NT2/D1 (cell line): ENCODE measurements at regions not wholly inside any gene's neighbourhood (a gene's known extent, or its start where the extent isn't known, plus 50 kb on each side); places are given as distances from the start of the nearest gene placed in this dataset.
"Not testable (repeated sequence)": the region's sequence is repeated elsewhere in the genome, so short reads cannot be mapped to it uniquely, and the experiment has no call there.

ENCODE experiments used
- DNase-seq: peaks from one replicate; pipeline ENCODE4 v3.0.0-alpha.2; 2011; ENCODE audit warnings: low read depth, low spot score
- H3K27me3 ChIP-seq: 2 replicates; pipeline ENCODE4 v1.6.0; 2011; ENCODE audit warnings: mild to moderate bottlenecking; ENCODE audit not compliant: insufficient read length, insufficient read depth
- H3K36me3 ChIP-seq: 2 replicates; pipeline ENCODE4 v1.6.1; 2011; ENCODE audit warnings: mild to moderate bottlenecking, low read length, mixed read lengths; ENCODE audit not compliant: insufficient read depth, insufficient read length
- H3K4me1 ChIP-seq: 2 replicates; pipeline ENCODE4 v1.5.1; 2011; ENCODE audit not compliant: insufficient read depth, insufficient read length
- H3K4me3 ChIP-seq: 2 replicates; pipeline ENCODE4 v1.5.1; 2011; ENCODE audit warnings: low read depth; ENCODE audit not compliant: insufficient read length
- H3K9ac ChIP-seq: 2 replicates; pipeline ENCODE4 v1.6.0; 2011; ENCODE audit warnings: low read depth; ENCODE audit not compliant: insufficient read length
- H3K9me3 ChIP-seq: 2 replicates; pipeline ENCODE4 v1.5.1; 2011; ENCODE audit warnings: mild to moderate bottlenecking, low read length; ENCODE audit not compliant: insufficient read depth
- SUZ12 ChIP-seq: IDR thresholded peaks from 2 replicates; pipeline ENCODE4 v1.6.1; 2011; ENCODE audit not compliant: insufficient read length, insufficient read depth; ENCODE audit errors: extremely low read depth
- YY1 ChIP-seq: IDR thresholded peaks from 2 replicates; pipeline ENCODE4 v1.6.1; 2011; ENCODE audit not compliant: insufficient read length, insufficient read depth
- ZNF274 ChIP-seq: IDR thresholded peaks from 2 replicates; pipeline ENCODE4 v1.6.1; 2011; ENCODE audit warnings: mild to moderate bottlenecking, low read depth, low read length

GRCh38 chr3:168933614-168934013 is 729.9 kb downstream of the MECOM start:
- Histone ChIP-seq H3K9ac (no peak overlapping the region), H3K4me3 (no peak overlapping the region), H3K9me3 (peaks cover 43% of the 10 kb centered on the region), H3K36me3 (no peaks in the 10 kb centered on the region), H3K4me1 (peaks cover 4% of the 10 kb centered on the region), H3K27me3 (no peaks in the 10 kb centered on the region)
- DNase-seq = no peak
- TF ChIP-seq ZNF274 (no peak), YY1 (no peak), SUZ12 (no peak)

DNA sequence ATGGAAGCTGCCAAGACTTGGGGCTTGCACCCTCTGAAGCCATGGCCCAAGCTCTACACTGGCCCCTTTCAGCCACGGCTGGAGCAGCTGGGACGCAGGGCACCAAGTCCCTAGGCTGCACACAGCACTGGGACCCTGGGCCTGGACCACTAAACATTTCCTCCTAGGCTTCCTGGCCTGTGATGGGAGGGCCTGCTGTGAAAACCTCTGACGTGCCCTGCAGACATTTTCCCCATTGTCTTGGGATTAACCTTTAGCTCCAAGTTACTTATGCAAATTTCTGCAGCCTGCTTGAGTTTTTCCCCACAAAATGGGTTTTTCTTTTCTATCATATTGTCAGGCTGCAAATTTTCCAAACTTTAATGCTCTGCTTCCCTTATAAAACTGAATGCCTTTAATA is 733.5 kb downstream of the MECOM start:
- peaks cover 43% of the 10 kb centered on the region for H3K9me3 ChIP-seq
- peak; percentile 46 for DNase-seq
- not testable (repeated sequence) for H3K9ac ChIP-seq

GRCh38 chr3:168926426-168926825 is 737.1 kb downstream of the MECOM start:
- no peak for DNase-seq
- no peak overlapping the region for H3K4me3 ChIP-seq
- H3K27me3 ChIP-seq = no peaks in the 10 kb centered on the region
- no peak overlapping the region for H3K9ac ChIP-seq
- peaks cover 4% of the 10 kb centered on the region for H3K4me1 ChIP-seq
- no peaks in the 10 kb centered on the region for H3K36me3 ChIP-seq
- TF ChIP-seq YY1 (no peak), SUZ12 (no peak), ZNF274 (no peak)
- H3K9me3 ChIP-seq = peaks cover 14% of the 10 kb centered on the region; the same call in 1 of the 2 replicates

More for the DNA sequence above, 733.5 kb downstream of the MECOM start:
- H3K36me3 ChIP-seq, H3K4me3 ChIP-seq, H3K27me3 ChIP-seq, H3K4me1 ChIP-seq: not testable (repeated sequence)

- no peak for DNase-seq
- TF ChIP-seq YY1 (no peak), SUZ12 (no peak), ZNF274 (no peak)
- Histone ChIP-seq H3K4me3 (no peak overlapping the region), H3K9ac (no peak overlapping the region), H3K36me3 (no peaks in the 10 kb centered on the region), H3K4me1 (peaks cover 4% of the 10 kb centered on the region), H3K27me3 (no peaks in the 10 kb centered on the region), H3K9me3 (peaks cover 8% of the 10 kb centered on the region; the same call in 1 of the 2 replicates)
These were observed 737.9 kb downstream of the MECOM start for GRCh38 chr3:168925568-168925967.

- Histone ChIP-seq H3K27me3 (no peaks in the 10 kb centered on the region), H3K9ac (no peak overlapping the region), H3K9me3 (no peaks in the 10 kb centered on the region), H3K36me3 (no peaks in the 10 kb centered on the region), H3K4me3 (no peak overlapping the region), H3K4me1 (no peaks in the 10 kb centered on the region)
- DNase-seq = no peak
- TF ChIP-seq ZNF274 = no peak
- no peak for TF ChIP-seq SUZ12
- no peak for TF ChIP-seq YY1
These were observed 748.9 kb downstream of the MECOM start for GRCh38 chr3:168914662-168915061.

DNA sequence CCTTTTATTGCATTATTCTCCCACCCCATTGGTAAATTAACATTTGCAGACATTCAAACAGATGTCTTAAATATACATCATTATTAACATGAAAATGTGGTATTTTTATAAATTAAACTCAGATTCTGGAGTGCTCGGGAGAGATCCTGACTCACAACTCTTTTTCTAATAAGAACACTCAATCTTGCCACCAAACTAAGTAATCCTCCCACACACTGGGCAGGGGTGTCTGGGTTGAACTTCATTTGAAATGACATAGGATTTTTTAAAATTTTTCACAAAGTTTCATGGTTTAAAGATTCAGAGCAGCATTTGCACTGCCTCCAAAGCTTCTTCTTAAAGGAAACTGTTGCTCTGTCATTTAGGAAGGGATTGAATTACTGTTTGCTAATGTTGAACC is 754.3 kb downstream of the MECOM start:
- H3K9ac ChIP-seq = no peak overlapping the region
- no peaks in the 10 kb centered on the region for H3K9me3 ChIP-seq
- no peak overlapping the region for H3K4me3 ChIP-seq
- no peaks in the 10 kb centered on the region for H3K4me1 ChIP-seq
- no peaks in the 10 kb centered on the region for H3K27me3 ChIP-seq
- no peaks in the 10 kb centered on the region for H3K36me3 ChIP-seq
- no peak for TF ChIP-seq YY1
- no peak for TF ChIP-seq ZNF274
- TF ChIP-seq SUZ12 = no peak
- no peak for DNase-seq

DNA sequence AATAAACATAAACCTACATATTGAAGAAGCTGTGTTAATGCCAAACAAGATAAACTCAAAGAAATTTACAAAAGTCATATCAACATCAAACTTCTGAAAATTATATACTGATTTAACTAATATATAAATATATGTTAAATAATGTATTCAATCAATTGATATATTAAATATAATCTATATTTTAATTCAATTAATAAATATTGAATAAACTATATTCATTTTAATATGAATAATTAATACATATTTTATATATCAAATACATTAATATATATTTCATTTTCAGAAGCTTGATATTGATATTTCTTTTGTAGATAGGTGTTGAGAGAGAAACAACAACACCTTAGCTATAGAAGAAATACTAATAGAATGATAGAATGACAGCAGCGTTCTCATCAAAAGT is 768.1 kb downstream of the MECOM start:
- Histone ChIP-seq H3K27me3 (no peaks in the 10 kb centered on the region), H3K9ac (no peak overlapping the region), H3K4me1 (no peaks in the 10 kb centered on the region), H3K36me3 (no peaks in the 10 kb centered on the region), H3K9me3 (peaks cover 18% of the 10 kb centered on the region), H3K4me3 (no peak overlapping the region)
- TF ChIP-seq ZNF274 (no peak), SUZ12 (no peak), YY1 (no peak)
- no peak for DNase-seq

- Histone ChIP-seq H3K9me3 (peaks cover 18% of the 10 kb centered on the region), H3K9ac (no peak overlapping the region), H3K4me3 (no peak overlapping the region), H3K27me3 (no peaks in the 10 kb centered on the region), H3K36me3 (no peaks in the 10 kb centered on the region), H3K4me1 (no peaks in the 10 kb centered on the region)
- no peak for DNase-seq
- TF ChIP-seq SUZ12 (no peak), YY1 (no peak), ZNF274 (no peak)
These were observed 769.3 kb downstream of the MECOM start for GRCh38 chr3:168894214-168894613.
